Loucy (cell line): ENCODE measurements at regions not wholly inside any gene's neighbourhood (a gene's known extent, or its start where the extent isn't known, plus 50 kb on each side); places are given as distances from the start of the nearest gene placed in this dataset.

ENCODE experiments used
- H2AFZ ChIP-seq: fragments of 200-600 bp; sonication (generic); 2 replicates; pipeline ENCODE4 v1.6.0; 2016; ENCODE audit warnings: antibody characterized with exemption, mild to moderate bottlenecking, low read length, moderate library complexity
- H3F3A ChIP-seq: fragments of 200-600 bp; 2 replicates; pipeline ENCODE4 v1.6.0; 2016; ENCODE audit warnings: antibody characterized with exemption, low read depth, mild to moderate bottlenecking
- H3K27me3 ChIP-seq: fragments of 200-600 bp; sonication (generic); 2 replicates; pipeline ENCODE4 v1.6.1; 2014; ENCODE audit warnings: low read length, mild to moderate bottlenecking; ENCODE audit not compliant: insufficient read depth, poor library complexity, severe bottlenecking
- H3K36me3 ChIP-seq: fragments of 200-600 bp; sonication (generic); 2 replicates; pipeline ENCODE4 v1.6.1; 2016; ENCODE audit warnings: low read length; ENCODE audit not compliant: insufficient read depth
- H3K4me1 ChIP-seq: fragments of 200-600 bp; sonication (generic); 2 replicates; pipeline ENCODE4 v1.5.1; 2014; ENCODE audit warnings: low read length, mild to moderate bottlenecking; ENCODE audit not compliant: insufficient read depth, poor library complexity, severe bottlenecking
- H3K4me2 ChIP-seq: fragments of 200-600 bp; sonication (generic); 2 replicates; pipeline ENCODE4 v1.6.0; 2014; ENCODE audit warnings: antibody characterized with exemption, low read length, low read depth, mild to moderate bottlenecking; ENCODE audit not compliant: poor library complexity, severe bottlenecking
- H3K4me3 ChIP-seq: fragments of 200-600 bp; sonication (generic); 2 replicates; pipeline ENCODE4 v1.5.1; 2014; ENCODE audit warnings: low read length, mild to moderate bottlenecking, mixed read lengths; ENCODE audit not compliant: poor library complexity, severe bottlenecking
- H3K79me2 ChIP-seq: fragments of 200-600 bp; sonication (generic); 2 replicates; pipeline ENCODE4 v1.6.1; 2014; ENCODE audit warnings: low read length; ENCODE audit not compliant: insufficient read depth
- H3K9ac ChIP-seq: fragments of 200-600 bp; sonication (generic); 2 replicates; pipeline ENCODE4 v1.6.0; 2014; ENCODE audit warnings: mild to moderate bottlenecking, low read depth, low read length, moderate library complexity; ENCODE audit not compliant: poor library complexity, severe bottlenecking
- H3K9me2 ChIP-seq: fragments of 200-600 bp; sonication (generic); replicated peaks from 2 replicates; pipeline ENCODE4 v1.6.1; 2016; ENCODE audit warnings: low read depth, low read length, mixed read lengths
- H3K9me3 ChIP-seq: fragments of 200-600 bp; sonication (generic); 2 replicates; pipeline ENCODE4 v1.6.1; 2014; ENCODE audit warnings: mild to moderate bottlenecking, antibody characterized with exemption, low read length, low read depth; ENCODE audit not compliant: insufficient read depth
- H4K20me1 ChIP-seq: fragments of 200-600 bp; sonication (generic); 2 replicates; pipeline ENCODE4 v1.6.0; 2014; ENCODE audit warnings: antibody characterized with exemption, low read length, mild to moderate bottlenecking; ENCODE audit not compliant: insufficient read depth, poor library complexity, severe bottlenecking
- EZH2phosphoT487 ChIP-seq: fragments of 200-600 bp; IDR thresholded peaks from 2 replicates; pipeline ENCODE4 v1.6.1; 2018; ENCODE audit warnings: antibody characterized with exemption, mild to moderate bottlenecking, moderate library complexity, borderline replicate concordance
- TF ChIP-seq, protein P1 (sequence below): fragments of 200-600 bp; sonication (generic); conservative IDR thresholded peaks from 2 replicates; pipeline ENCODE4 v1.5.1; 2014; ENCODE audit warnings: mild to moderate bottlenecking, antibody characterized with exemption, low read length

DNA sequence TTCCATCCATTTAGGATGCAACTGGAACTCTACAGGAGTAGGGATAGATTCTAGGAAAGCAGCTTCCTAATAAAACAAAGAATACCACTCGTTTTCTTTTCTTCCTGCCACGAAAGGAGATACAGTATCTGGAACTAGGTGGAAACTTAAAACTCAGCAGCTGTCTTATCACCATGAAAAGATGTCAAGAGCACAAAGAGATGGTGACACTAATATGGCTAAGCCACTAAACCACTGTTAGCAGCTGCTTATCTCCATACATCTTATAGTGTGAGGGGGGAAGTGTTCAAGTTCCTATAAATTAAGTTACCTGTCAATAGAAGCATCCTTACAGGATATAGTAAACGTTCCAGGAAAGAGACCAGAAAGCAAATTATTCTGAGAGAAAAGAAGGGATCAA is 162.5 kb downstream of the TYW3 start:
- H3K79me2 ChIP-seq = no peaks in the 10 kb centered on the region
- peaks cover 29% of the 10 kb centered on the region; the same call in 1 of the 2 replicates for H3K9me3 ChIP-seq
- H3K4me2 ChIP-seq = peak overlapping the region; percentile 66
- peaks cover 40% of the 10 kb centered on the region for H3K4me1 ChIP-seq
- peak overlapping the region; percentile 6; the same call in 1 of the 2 replicates for H2AFZ ChIP-seq
- peak overlapping the region; percentile 36 for H3K9ac ChIP-seq
- no peaks in the 10 kb centered on the region for H3K9me2 ChIP-seq
- no peak for TF ChIP-seq EZH2phosphoT487
- TF ChIP-seq, protein P1, sequence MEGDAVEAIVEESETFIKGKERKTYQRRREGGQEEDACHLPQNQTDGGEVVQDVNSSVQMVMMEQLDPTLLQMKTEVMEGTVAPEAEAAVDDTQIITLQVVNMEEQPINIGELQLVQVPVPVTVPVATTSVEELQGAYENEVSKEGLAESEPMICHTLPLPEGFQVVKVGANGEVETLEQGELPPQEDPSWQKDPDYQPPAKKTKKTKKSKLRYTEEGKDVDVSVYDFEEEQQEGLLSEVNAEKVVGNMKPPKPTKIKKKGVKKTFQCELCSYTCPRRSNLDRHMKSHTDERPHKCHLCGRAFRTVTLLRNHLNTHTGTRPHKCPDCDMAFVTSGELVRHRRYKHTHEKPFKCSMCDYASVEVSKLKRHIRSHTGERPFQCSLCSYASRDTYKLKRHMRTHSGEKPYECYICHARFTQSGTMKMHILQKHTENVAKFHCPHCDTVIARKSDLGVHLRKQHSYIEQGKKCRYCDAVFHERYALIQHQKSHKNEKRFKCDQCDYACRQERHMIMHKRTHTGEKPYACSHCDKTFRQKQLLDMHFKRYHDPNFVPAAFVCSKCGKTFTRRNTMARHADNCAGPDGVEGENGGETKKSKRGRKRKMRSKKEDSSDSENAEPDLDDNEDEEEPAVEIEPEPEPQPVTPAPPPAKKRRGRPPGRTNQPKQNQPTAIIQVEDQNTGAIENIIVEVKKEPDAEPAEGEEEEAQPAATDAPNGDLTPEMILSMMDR = no peak
- no peaks in the 10 kb centered on the region for H4K20me1 ChIP-seq
- H3K4me3 ChIP-seq = peak overlapping the region; percentile 52
- H3F3A ChIP-seq = peaks cover 14% of the 10 kb centered on the region; the same call in 1 of the 2 replicates
- H3K36me3 ChIP-seq = no peaks in the 10 kb centered on the region
- H3K27me3 ChIP-seq = no peaks in the 10 kb centered on the region

DNA sequence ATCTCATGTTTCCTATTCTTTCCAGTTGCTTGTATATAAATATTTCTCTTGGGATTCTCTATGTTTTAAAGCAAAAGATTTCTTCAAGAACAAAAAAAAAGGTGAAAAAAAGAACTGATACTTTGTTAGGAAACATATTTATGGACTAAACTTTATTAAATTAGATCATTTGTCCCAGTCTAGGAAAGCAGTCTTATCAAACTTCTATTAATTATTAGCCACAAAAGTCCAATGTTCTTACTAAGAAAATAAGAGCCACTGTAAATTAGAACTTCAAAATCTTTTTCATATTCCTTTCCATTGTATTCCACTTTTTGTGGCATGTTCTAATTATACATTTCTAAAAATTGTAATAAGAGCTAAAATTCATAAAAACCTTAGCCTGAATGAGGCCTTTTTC is 175.2 kb downstream of the TYW3 start:
- Histone ChIP-seq H3K4me3 (no peak overlapping the region), H3K9me3 (no peaks in the 10 kb centered on the region; the same call in 1 of the 2 replicates), H3F3A (no peaks in the 10 kb centered on the region), H3K79me2 (no peaks in the 10 kb centered on the region), H4K20me1 (no peaks in the 10 kb centered on the region), H3K27me3 (no peaks in the 10 kb centered on the region), H3K9ac (no peak overlapping the region), H3K4me2 (no peak overlapping the region), H3K36me3 (no peaks in the 10 kb centered on the region), H3K9me2 (no peaks in the 10 kb centered on the region), H3K4me1 (no peaks in the 10 kb centered on the region), H2AFZ (no peak overlapping the region)
- TF ChIP-seq, protein P1 = no peak
- TF ChIP-seq EZH2phosphoT487 = no peak

DNA sequence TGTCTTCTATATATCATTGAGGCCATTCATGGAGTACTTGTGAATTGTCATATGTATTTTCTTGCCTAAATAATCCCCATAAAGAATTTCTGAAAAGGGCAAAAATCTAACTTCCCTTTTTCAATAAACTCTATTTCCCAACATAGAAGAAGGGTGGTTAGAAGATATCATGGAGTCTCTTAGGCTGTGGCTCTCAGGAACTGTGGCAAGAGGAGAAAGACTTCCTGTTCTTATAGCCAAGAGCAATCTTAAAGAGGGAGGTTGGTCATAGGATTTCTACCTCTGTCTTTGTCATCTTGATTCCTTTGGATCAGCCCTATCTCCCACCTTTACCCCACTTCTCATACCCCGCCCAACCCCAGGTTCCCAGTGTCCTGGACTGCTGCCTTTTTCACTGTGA is 175.8 kb downstream of the TYW3 start:
- Histone ChIP-seq H3F3A (no peaks in the 10 kb centered on the region), H3K27me3 (no peaks in the 10 kb centered on the region), H3K9ac (no peak overlapping the region), H3K79me2 (no peaks in the 10 kb centered on the region), H3K9me3 (no peaks in the 10 kb centered on the region; the same call in 1 of the 2 replicates), H3K4me1 (no peaks in the 10 kb centered on the region), H3K36me3 (no peaks in the 10 kb centered on the region), H2AFZ (no peak overlapping the region), H3K9me2 (no peaks in the 10 kb centered on the region), H4K20me1 (no peaks in the 10 kb centered on the region), H3K4me3 (no peak overlapping the region), H3K4me2 (no peak overlapping the region)
- no peak for TF ChIP-seq EZH2phosphoT487
- TF ChIP-seq, protein P1 = no peak
